ENCODE measurements at regions not wholly inside any gene's neighbourhood (a gene's known extent, or its start where the extent isn't known, plus 50 kb on each side); places are given as distances from the start of the nearest gene placed in this dataset.

DNA sequence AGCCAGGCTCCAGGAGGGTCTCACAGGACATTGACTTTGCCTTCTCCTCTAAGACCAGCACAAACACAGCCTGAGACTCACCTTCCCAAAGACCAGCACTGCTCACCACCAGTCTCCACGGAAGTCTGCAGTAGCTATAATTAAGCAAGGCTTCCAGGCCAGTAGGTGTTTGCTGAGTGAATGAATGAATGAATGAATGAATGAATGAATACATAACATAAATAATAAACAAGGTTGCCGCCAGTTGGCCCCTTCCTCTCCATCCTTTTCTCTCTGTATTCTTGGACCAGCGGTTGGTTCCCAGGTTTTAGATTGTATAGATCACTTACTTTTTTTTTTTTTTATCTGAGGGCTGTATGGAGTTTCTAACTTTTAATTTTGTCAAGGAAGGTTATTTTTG is 222.4 kb upstream of the ID2 start:
- no peak overlapping the region for H3K9ac ChIP-seq (ENCODE audit: low read depth in 1 of 3, low read length in 3 of 3)
- no peaks in the 10 kb centered on the region for H3K4me1 ChIP-seq (ENCODE audit: control insufficient read depth in 3 of 3, insufficient read depth in 3 of 3, low read length in 3 of 3)
- H3K27ac ChIP-seq (ENCODE audit: low read depth, low read length) = no peak overlapping the region
- H3K36me3 ChIP-seq (ENCODE audit: control insufficient read depth in 3 of 3, insufficient read depth in 3 of 3, low read length in 3 of 3) = no peaks in the 10 kb centered on the region
- H3K4me3 ChIP-seq (ENCODE audit: low read length in 3 of 3) = no peak overlapping the region
- H3K9me3 ChIP-seq (ENCODE audit: control insufficient read depth in 3 of 3, low read length in 3 of 3) = no peaks in the 10 kb centered on the region
- H3K27me3 ChIP-seq (ENCODE audit: control insufficient read depth in 3 of 3, insufficient read depth in 3 of 3, low read length in 3 of 3) = peaks cover 9 to 21% (median 17%) of the 10 kb centered on the region in 3 donors

DNA sequence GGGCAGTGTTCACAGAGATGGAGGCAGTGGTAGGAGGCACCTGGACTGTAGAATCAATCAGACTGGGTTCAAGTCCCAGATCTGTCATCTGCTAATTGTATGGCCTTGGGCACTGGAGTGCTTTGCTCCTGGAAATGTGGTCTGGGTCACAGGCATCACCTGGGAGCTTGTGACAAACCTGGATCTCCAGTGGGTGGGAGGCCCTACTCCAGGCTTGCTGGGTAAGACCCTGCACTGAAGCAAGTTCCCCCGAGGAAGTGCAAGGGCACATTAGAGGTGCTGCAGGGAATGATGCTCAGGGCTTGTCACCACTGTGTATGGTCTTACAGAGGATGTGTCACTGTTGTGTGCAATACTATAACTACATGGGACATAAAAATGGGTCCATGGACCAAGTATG is 220.5 kb upstream of the ID2 start:
- no peak overlapping the region for H3K4me3 ChIP-seq (ENCODE audit: low read length in 3 of 3)

DNA sequence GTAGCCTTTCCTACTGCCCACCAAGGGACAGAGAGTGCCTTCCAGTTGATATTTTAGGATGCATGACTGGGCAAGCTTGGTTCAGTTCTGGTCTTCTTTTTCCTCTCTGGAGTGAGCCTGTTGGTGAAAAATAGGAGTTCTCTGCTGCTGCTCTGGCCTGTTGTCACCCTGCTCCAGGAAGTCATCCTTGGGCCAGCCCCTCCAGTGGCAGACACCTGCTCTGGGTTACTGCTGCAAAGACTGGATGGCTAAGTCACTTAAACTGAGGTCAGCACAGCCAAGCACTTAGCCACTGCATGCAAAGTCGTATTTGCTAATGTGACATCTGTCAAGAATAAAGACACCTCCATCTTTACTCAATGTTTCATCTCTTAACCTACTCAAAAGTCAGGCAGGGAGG is 219.6 kb upstream of the ID2 start:
- no peaks in the 10 kb centered on the region for H3K9me3 ChIP-seq (ENCODE audit: control insufficient read depth in 3 of 3, low read length in 3 of 3)
- peaks cover 4 to 15% (median 5%) of the 10 kb centered on the region in 3 donors for H3K27me3 ChIP-seq (ENCODE audit: control insufficient read depth in 3 of 3, insufficient read depth in 3 of 3, low read length in 3 of 3)
- no peak overlapping the region for H3K4me3 ChIP-seq (ENCODE audit: low read length in 3 of 3)
- no peak overlapping the region for H3K27ac ChIP-seq (ENCODE audit: low read depth, low read length)
- no peak overlapping the region for H3K9ac ChIP-seq (ENCODE audit: low read depth in 1 of 3, low read length in 3 of 3)
- H3K4me1 ChIP-seq (ENCODE audit: control insufficient read depth in 3 of 3, insufficient read depth in 3 of 3, low read length in 3 of 3) = no peaks in the 10 kb centered on the region
- H3K36me3 ChIP-seq (ENCODE audit: control insufficient read depth in 3 of 3, insufficient read depth in 3 of 3, low read length in 3 of 3) = no peaks in the 10 kb centered on the region

More for the DNA sequence above, 220.5 kb upstream of the ID2 start:
- Histone ChIP-seq H3K36me3 (ENCODE audit: control insufficient read depth in 3 of 3, insufficient read depth in 3 of 3, low read length in 3 of 3) (no peaks in the 10 kb centered on the region), H3K27ac (ENCODE audit: low read depth, low read length) (no peak overlapping the region), H3K9me3 (ENCODE audit: control insufficient read depth in 3 of 3, low read length in 3 of 3) (no peaks in the 10 kb centered on the region), H3K27me3 (ENCODE audit: control insufficient read depth in 3 of 3, insufficient read depth in 3 of 3, low read length in 3 of 3) (peaks cover 9 to 21% (median 11%) of the 10 kb centered on the region in 3 donors), H3K4me1 (ENCODE audit: control insufficient read depth in 3 of 3, insufficient read depth in 3 of 3, low read length in 3 of 3) (no peaks in the 10 kb centered on the region), H3K9ac (ENCODE audit: low read depth in 1 of 3, low read length in 3 of 3) (no peak overlapping the region)

DNA sequence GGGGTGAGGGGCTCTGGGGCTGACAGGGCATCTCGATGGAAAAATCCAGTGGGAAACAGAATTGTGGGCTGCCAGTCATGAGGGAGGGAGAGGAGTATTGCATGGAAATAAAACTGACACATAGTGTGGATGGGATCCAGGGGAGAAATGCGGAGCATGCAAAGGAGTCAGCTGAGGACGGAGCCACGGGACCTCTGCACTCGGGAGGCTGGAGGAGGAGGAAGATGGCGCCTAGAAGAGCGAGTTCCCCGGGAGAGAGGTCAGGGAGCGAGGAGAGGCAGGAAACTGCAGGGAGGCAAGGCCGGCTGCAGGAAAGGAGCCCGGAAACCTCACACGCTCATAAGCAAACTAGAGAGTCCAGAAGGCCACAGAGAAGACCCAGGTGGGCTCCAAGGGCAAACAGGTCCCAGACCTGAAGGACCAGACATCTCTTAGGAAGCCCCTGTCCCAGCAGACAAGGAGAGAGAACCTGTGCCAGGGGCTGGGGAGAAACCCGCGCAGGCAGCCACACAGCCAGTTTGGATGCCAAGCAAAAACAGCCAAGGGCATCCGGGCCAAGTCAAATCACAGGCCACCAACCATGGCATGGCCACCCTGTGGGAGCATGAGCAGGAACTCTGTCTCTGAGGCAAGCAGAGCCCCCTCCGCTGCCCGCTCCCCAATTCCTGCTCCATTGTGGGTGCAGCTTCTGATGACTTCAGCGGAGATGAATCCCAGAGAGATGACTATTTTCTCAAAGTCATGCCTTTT is 218.8 kb upstream of the ID2 start:
- Histone ChIP-seq H3K9me3 (ENCODE audit: control insufficient read depth in 3 of 3, low read length in 3 of 3) (no peaks in the 10 kb centered on the region), H3K9ac (ENCODE audit: low read depth in 1 of 3, low read length in 3 of 3) (no peak overlapping the region), H3K4me1 (ENCODE audit: control insufficient read depth in 3 of 3, insufficient read depth in 3 of 3, low read length in 3 of 3) (no peaks in the 10 kb centered on the region), H3K27ac (ENCODE audit: low read depth, low read length) (no peak overlapping the region), H3K27me3 (ENCODE audit: control insufficient read depth in 3 of 3, insufficient read depth in 3 of 3, low read length in 3 of 3) (peaks cover 0 to 8% (median 0%) of the 10 kb centered on the region in 3 donors), H3K4me3 (ENCODE audit: low read length in 3 of 3) (no peak overlapping the region), H3K36me3 (ENCODE audit: control insufficient read depth in 3 of 3, insufficient read depth in 3 of 3, low read length in 3 of 3) (no peaks in the 10 kb centered on the region)

DNA sequence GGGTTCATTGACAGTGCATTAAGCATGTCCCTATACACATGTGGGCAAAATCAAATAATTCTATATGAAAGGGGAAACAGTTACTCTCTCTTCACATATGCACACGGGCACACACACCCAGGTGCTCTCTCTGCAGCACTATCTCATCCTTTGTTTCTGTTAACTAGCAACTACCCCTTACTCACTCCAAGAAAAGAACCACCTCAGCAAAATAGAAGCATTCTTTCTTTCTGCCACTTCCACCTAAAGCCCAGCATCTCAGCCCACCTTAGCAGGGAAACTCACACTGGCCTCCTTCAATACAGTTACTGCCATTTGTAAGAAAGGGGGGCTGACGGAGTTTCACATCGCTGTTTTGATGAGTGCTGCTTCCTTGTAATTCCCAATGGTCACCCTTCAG is 216.3 kb upstream of the ID2 start:
- H3K27me3 ChIP-seq (ENCODE audit: control insufficient read depth in 3 of 3, insufficient read depth in 3 of 3, low read length in 3 of 3) = no peaks in the 10 kb centered on the region
- no peaks in the 10 kb centered on the region for H3K4me1 ChIP-seq (ENCODE audit: control insufficient read depth in 3 of 3, insufficient read depth in 3 of 3, low read length in 3 of 3)
- H3K27ac ChIP-seq (ENCODE audit: low read depth, low read length) = no peak overlapping the region
- H3K36me3 ChIP-seq (ENCODE audit: control insufficient read depth in 3 of 3, insufficient read depth in 3 of 3, low read length in 3 of 3) = no peaks in the 10 kb centered on the region
- no peak overlapping the region for H3K4me3 ChIP-seq (ENCODE audit: low read length in 3 of 3)
- H3K9me3 ChIP-seq (ENCODE audit: control insufficient read depth in 3 of 3, low read length in 3 of 3) = no peaks in the 10 kb centered on the region
- H3K9ac ChIP-seq (ENCODE audit: low read depth in 1 of 3, low read length in 3 of 3) = no peak overlapping the region

DNA sequence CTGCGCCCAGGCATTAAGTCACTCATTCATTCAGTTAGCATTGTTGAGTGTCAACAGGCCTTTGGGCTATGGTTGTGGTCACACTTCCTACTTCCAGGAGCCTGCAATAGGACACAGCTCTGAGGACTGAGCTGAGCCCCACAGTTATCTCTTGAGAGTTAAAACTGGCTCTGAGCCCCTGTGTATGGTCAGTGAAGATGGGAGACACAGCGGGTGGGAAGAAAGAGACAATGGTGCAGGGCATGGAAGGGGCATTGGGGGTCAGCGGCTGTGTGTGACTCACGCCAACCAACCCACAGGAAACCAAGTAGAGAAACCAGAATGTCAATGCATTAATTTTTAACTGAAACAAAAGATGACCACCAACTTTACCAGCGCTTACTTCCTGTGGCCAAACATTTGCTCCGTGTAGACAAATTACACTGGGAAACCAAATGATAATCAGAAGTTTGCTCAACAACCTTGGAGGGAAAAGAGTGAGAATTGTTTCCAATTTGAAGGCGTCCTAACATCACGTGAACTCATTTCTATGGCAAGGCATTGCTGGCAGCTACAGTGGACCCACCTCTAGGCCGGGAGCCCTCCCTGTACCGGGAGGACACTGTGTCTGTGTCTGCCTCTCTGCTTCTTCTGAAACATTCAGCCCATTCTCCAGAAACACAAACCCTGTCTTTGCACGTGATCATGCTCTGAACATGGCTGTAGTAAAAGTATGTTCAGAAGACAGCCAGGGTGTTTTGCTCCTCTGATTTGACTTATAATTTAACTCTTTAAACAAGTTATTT is 212.0 kb upstream of the ID2 start:
- Histone ChIP-seq H3K27ac (ENCODE audit: low read depth, low read length) (no peak overlapping the region), H3K36me3 (ENCODE audit: control insufficient read depth in 3 of 3, insufficient read depth in 3 of 3, low read length in 3 of 3) (no peaks in the 10 kb centered on the region), H3K9me3 (ENCODE audit: control insufficient read depth in 3 of 3, low read length in 3 of 3) (no peaks in the 10 kb centered on the region), H3K9ac (ENCODE audit: low read depth in 1 of 3, low read length in 3 of 3) (no peak overlapping the region), H3K4me3 (ENCODE audit: low read length in 3 of 3) (no peak overlapping the region), H3K27me3 (ENCODE audit: control insufficient read depth in 3 of 3, insufficient read depth in 3 of 3, low read length in 3 of 3) (no peaks in the 10 kb centered on the region), H3K4me1 (ENCODE audit: control insufficient read depth in 3 of 3, insufficient read depth in 3 of 3, low read length in 3 of 3) (no peaks in the 10 kb centered on the region)

DNA sequence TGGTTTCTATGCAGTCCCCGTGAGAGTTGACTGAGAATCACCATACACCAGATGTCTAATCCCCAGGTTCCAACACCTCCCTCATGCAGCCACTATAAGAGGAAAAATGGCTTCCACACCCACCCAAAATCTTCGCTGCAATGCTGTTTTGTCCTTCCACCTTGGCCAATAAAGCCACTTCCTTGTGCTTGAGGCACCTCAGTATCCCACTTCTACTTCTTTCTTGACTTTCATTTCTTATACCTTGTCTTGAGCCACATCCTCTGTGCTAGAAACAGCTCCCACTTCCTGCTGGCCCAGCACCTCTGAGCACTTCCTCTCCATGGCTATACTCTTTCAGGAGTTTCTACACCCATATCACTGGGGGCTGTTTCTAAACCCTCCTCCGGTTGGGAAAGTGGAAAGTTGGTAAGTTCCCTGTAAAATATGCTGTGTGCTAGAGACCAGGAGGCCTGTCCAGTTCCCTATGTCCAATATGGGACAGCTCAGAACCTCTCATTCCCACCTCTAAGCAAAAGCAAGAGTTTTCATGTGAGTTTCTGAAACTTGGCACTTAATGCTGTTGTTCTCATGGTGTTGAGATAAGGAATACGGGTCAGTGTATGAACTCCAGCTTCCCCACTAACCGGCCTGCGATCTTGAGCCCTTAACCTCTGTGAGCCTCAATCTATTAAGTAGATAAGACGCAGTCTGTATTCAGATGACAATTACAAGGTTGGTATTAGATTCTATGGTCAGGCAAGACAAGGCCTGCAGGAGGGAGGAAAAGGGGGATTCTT is 209.1 kb upstream of the ID2 start:
- no peaks in the 10 kb centered on the region for H3K27me3 ChIP-seq (ENCODE audit: control insufficient read depth in 3 of 3, insufficient read depth in 3 of 3, low read length in 3 of 3)
- no peaks in the 10 kb centered on the region for H3K36me3 ChIP-seq (ENCODE audit: control insufficient read depth in 3 of 3, insufficient read depth in 3 of 3, low read length in 3 of 3)
- no peak overlapping the region for H3K27ac ChIP-seq (ENCODE audit: low read depth, low read length)
- H3K4me3 ChIP-seq (ENCODE audit: low read length in 3 of 3) = no peak overlapping the region
- H3K9ac ChIP-seq (ENCODE audit: low read depth in 1 of 3, low read length in 3 of 3) = no peak overlapping the region
- peaks cover 2 to 9% (median 2%) of the 10 kb centered on the region in 3 donors for H3K4me1 ChIP-seq (ENCODE audit: control insufficient read depth in 3 of 3, insufficient read depth in 3 of 3, low read length in 3 of 3)
- no peaks in the 10 kb centered on the region for H3K9me3 ChIP-seq (ENCODE audit: control insufficient read depth in 3 of 3, low read length in 3 of 3)

DNA sequence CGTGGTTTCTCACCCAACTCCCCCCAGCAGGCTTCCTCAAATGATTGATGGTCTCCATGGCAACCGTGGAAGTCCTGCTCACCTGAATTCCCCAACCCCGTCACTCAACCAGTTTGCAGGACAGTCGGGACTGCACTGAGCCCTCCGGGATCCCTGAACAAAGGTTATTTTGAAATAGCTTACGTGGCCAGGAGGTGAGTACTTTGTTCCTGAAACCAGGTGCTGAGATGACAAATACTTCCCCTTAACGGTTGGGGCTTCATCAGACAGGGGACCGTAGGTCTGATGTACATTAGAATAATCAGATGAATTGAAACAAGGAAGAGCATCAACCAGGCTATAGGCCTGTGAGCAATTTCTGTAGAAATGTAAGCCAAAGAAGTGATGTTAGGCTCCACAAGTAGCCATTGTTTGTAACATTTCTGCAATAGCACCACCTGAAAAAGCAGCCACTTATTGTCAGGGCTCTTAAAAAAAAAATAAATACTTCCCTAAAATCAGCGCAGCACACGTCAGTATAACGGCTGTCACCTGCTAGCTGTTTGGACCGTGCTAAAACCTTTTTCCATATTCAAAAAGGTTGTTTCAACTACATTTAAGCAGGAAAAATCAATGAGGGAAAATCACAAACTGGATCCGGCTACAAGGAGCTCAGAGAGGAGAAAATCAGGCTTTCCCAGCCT is 206.4 kb upstream of the ID2 start:
- H3K27ac ChIP-seq (ENCODE audit: low read depth, low read length) = no peak overlapping the region
- H3K27me3 ChIP-seq (ENCODE audit: control insufficient read depth in 3 of 3, insufficient read depth in 3 of 3, low read length in 3 of 3) = peaks cover 0 to 2% (median 0%) of the 10 kb centered on the region in 3 donors
- H3K9me3 ChIP-seq (ENCODE audit: control insufficient read depth in 3 of 3, low read length in 3 of 3) = no peaks in the 10 kb centered on the region
- H3K9ac ChIP-seq (ENCODE audit: low read depth in 1 of 3, low read length in 3 of 3) = no peak overlapping the region
- H3K4me3 ChIP-seq (ENCODE audit: low read length in 3 of 3) = no peak overlapping the region
- no peaks in the 10 kb centered on the region for H3K36me3 ChIP-seq (ENCODE audit: control insufficient read depth in 3 of 3, insufficient read depth in 3 of 3, low read length in 3 of 3)
- peaks cover 2 to 15% (median 4%) of the 10 kb centered on the region in 3 donors for H3K4me1 ChIP-seq (ENCODE audit: control insufficient read depth in 3 of 3, insufficient read depth in 3 of 3, low read length in 3 of 3)

DNA sequence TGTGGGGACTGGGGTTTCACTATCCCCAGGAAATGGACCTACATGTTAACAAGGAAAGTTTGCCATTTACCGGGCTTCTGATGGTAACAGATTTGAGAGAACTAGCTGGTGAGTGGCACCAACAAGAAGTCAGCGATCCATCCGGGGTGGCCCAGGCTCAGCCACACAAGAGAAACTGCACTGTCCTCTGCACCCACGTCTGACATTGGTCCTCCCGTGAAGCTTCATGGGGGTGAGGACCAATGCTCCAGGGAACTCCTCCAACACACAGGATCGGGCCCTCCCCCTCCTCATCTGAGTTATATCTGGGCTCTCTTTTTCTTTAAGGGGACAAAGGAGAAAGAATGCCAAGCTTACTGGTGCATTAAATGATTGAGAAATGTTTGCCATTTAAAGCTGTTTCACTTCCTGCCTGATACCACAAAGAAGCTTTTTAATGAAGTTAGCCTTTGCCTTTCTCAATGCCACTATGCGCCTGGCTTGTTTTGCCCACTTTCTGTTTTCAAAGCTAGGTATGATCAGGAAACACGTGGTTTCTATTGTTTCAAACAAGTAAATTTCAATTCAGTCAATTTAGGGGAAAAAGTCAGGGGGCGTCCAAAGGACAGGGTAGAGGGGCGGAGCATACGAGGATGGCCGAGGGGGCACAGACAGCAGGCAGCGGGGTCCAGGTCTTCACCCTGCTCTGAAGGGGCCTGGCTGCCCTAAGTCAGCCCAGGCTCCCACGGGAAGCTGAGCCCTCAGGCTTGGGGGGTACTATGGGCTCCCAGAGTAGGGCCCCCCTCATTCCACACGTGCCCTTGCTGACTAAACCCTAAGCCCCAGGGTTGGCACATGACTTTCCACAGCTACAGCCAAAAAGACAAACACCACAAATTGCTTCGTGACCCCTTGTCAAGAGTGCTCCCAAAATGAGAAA is 204.0 kb upstream of the ID2 start:
- Histone ChIP-seq H3K4me3 (ENCODE audit: low read length in 3 of 3) (no peak overlapping the region), H3K4me1 (ENCODE audit: control insufficient read depth in 3 of 3, insufficient read depth in 3 of 3, low read length in 3 of 3) (peaks cover 2 to 17% (median 4%) of the 10 kb centered on the region in 3 donors), H3K36me3 (ENCODE audit: control insufficient read depth in 3 of 3, insufficient read depth in 3 of 3, low read length in 3 of 3) (no peaks in the 10 kb centered on the region), H3K9me3 (ENCODE audit: control insufficient read depth in 3 of 3, low read length in 3 of 3) (no peaks in the 10 kb centered on the region), H3K27ac (ENCODE audit: low read depth, low read length) (no peak overlapping the region), H3K9ac (ENCODE audit: low read depth in 1 of 3, low read length in 3 of 3) (no peak overlapping the region), H3K27me3 (ENCODE audit: control insufficient read depth in 3 of 3, insufficient read depth in 3 of 3, low read length in 3 of 3) (peaks cover 0 to 2% (median 0%) of the 10 kb centered on the region in 3 donors)
